Astrocyte of the spinal cord (primary cell): ENCODE measurements at regions not wholly inside any gene's neighbourhood (a gene's known extent, or its start where the extent isn't known, plus 50 kb on each side); places are given as distances from the start of the nearest gene placed in this dataset.
"Not testable (repeated sequence)": the region's sequence is repeated elsewhere in the genome, so short reads cannot be mapped to it uniquely, and the experiment has no call there.

Experiments used
- DNase-seq: peaks from one replicate; pipeline ENCODE4 v3.0.0; 2011; ENCODE audit warnings: low read depth, low spot score
- H3K4me3 ChIP-seq: 2 replicates; pipeline ENCODE4 v1.5.1; 2011; ENCODE audit warnings: low read depth, mild to moderate bottlenecking, low read length, moderate library complexity
- CTCF ChIP-seq: IDR thresholded peaks from 2 replicates; pipeline ENCODE4 v1.5.1; 2012; ENCODE audit warnings: low read depth, mild to moderate bottlenecking, low read length, inconsistent platforms
- in situ Hi-C: cut with HindIII; loops from 2 replicates; pipeline ENCODE4 v1.10.0; 2017; ENCODE audit warnings: low sequenced_read_pairs

GRCh38 chr4:18421519-18421918, 400.0 kb upstream of the LCORL start:
- in situ Hi-C loops: no loop called here
- H3K4me3 ChIP-seq: no peak overlapping the region
- DNase-seq: no peak
- no peak for TF ChIP-seq CTCF

DNA sequence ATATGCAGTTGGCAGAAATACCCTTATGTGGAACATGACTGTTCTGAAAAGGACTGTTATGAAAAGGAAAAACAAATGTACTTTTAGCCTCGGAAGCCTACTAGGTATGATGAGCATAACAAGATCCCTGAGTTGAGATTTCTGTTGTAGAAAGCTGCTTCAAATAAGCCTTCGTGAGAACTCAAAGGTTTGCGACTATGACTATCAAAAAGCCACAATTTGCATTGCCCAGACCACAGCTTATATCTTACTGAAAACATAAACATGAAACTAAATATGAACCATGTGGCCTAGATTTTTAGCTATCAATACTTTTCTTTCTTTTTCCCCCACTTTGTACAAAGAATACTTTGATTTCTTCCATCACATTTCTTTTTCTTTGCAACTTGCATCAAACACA, 398.2 kb upstream of the LCORL start:
- in situ Hi-C loops: no loop called here
- DNase-seq: no peak
- TF ChIP-seq CTCF: no peak
- H3K4me3 ChIP-seq: no peak overlapping the region

GRCh38 chr4:18418195-18418898, 396.8 kb upstream of the LCORL start:
- DNase-seq, H3K4me3 ChIP-seq, in situ Hi-C loops: not testable (repeated sequence)

- in situ Hi-C loops, DNase-seq, H3K4me3 ChIP-seq: not testable (repeated sequence)
Observed at GRCh38 chr4:18417651-18418050, 396.1 kb upstream of the LCORL start.

DNA sequence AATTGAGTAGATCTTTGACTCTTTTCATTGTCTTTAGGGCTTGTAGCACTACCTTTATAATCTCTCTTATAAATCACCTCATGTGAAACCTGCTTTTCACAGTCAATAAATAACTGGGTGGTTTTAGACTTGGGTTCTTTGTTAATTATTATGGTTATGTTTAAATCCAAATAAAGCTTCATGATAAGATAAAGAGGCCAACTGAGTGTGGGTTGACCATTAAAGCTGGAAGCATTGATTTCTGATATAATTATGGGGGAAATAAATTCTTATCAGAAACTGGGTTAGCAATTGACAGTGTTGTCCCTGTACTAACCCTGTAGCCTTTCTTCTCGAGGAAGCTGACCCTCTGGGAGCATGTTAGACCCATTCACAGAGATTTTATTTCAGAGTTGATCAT, 384.7 kb upstream of the LCORL start:
- TF ChIP-seq CTCF: no peak
- no peak for DNase-seq
- H3K4me3 ChIP-seq: no peak overlapping the region
- in situ Hi-C loops: no loop called here

- no peak for DNase-seq
- in situ Hi-C loops: no loop called here
- H3K4me3 ChIP-seq: no peak overlapping the region
- no peak for TF ChIP-seq CTCF
Observed at GRCh38 chr4:18405054-18405453, 383.5 kb upstream of the LCORL start.

DNA sequence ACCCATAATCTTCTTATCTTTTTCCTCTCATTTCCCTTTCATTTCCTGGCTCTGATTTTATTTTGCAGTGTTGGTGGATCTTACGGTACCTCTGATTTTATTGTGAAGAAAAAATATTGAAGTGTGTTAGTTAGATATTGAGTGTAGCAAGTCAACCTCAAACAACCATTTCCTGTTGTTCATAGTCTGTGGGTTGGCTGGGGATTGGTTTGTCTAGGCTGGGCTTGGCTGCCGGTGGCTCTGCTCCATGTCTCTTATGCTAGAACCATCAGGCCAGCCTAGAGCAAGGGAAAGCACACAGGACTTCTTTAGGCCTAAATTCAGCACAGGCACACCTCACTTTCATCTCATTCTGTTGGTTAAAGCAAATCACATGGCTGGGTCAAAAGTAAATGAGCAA, 383.1 kb upstream of the LCORL start:
- H3K4me3 ChIP-seq: no peak overlapping the region
- in situ Hi-C loops: no loop called here
- no peak for TF ChIP-seq CTCF
- DNase-seq: no peak

DNA sequence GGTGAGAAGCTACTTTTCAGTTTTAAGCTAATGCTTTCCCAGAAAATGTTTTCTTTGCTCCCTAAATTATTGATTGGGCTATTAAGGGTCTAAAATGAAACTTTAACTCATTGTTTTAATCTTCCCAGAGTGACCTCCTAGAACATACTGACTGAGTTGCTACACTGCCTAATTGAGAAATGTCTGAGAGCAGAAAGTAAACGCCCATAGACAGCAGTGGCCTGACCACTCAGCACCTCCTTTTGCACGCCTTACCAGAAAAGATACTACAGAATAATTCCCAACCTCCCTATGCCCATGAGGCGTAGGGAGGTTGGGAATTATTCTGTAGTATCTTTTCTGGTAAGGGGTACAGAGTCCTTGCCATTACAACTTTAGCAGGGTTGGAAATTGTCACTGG, 381.8 kb upstream of the LCORL start:
- no peak overlapping the region for H3K4me3 ChIP-seq
- in situ Hi-C loops: no loop called here
- DNase-seq: no peak
- TF ChIP-seq CTCF: no peak
